GM19324 (cell line): ENCODE measurements at regions not wholly inside any gene's neighbourhood (a gene's known extent, or its start where the extent isn't known, plus 50 kb on each side); places are given as distances from the start of the nearest gene placed in this dataset.

Experiments used
- ATAC-seq: cut with Tn5 transposase; IDR thresholded peaks from one replicate; pipeline ENCODE4 v1.9.1; 2021; ENCODE audit warnings: mild to moderate bottlenecking, moderate library complexity; ENCODE audit not compliant: unreplicated experiment, low FRiP score

GRCh38 chr10:4512671-4513240 is 313.3 kb upstream of the AKR1E2 start:
- ATAC-seq: no peak

- no peak for ATAC-seq
Measured at GRCh38 chr10:4512196-4512595, 313.8 kb upstream of the AKR1E2 start.

DNA sequence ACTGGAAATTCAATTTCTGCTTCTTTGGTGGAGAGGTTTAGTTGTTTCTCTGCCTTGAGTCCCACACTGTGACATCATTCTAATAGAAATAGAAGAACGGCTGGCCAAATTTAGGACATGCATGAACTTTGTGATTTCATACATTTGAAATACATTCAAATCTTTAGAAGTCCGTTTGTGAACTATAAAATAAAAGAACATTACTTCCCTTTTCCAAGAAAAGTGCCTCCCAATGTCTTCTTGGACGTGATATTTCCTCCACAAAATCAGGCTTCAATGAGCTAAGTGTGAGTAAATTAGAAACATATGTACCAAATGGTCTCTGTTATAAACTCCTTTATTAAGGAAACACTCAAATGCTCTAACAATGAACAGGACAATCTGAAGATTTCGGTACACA is 314.5 kb upstream of the AKR1E2 start:
- no peak for ATAC-seq

DNA sequence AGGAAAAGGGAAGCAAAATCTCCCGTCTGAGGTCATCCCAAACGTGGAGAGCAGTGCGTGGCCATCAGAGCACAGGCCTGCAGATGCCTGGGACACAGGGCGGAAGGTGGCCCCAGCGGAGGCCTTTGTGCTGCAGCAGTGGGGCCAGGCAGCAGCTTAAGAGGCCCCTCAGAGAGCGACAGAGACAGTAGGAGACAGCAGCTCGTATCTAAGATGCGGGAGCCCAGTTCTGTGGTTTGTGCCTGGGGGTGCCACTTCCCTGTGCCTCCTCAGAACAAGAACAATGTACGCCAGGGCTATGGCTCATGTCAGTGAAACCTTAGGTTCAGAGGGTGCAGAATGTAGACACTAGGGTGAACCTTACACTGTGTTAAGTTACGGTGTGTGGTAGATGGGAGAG is 316.6 kb upstream of the AKR1E2 start:
- ATAC-seq: no peak

- ATAC-seq: no peak
Measured at GRCh38 chr10:4506095-4506494, 319.9 kb upstream of the AKR1E2 start.

DNA sequence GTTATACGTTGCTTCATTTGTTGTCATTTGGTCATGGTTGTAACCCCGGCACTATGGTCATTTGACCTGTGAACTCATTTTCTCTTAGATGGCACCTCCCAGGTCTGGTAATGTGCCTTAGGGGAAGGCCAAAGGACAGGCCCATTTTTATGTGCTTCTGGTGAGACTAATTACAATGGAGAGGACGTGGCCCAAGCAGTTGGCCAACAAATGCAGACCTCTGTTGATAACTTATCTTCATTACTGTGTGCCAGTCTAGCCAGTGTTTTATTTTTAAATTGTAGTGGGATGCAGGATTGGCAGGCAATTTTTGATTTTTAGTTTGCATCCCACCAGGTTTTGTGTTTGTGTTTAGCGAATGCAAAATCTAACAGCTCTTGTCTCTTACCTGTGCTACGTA is 321.5 kb upstream of the AKR1E2 start:
- ATAC-seq: no peak

- ATAC-seq: no peak
Measured at GRCh38 chr10:4503076-4503475, 322.9 kb upstream of the AKR1E2 start.

DNA sequence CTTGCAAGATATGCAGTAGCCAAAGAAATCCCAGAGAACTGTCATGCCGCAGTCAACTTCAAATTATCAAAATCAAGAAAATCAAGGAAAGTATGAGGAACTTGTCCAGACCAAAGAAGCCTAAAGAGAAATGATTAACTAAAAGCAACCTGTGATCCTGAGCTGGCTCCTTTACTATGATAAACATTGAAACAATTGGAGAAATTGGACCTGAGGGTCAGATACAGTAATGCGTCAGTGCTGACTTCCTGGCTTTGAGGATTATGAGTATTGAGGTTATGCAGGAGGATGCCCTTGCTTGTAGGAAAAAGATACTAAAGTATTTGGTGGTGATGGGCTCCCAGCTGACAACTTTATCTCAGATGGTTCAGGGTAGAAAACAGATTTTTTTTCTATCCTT is 324.7 kb upstream of the AKR1E2 start:
- ATAC-seq: no peak

DNA sequence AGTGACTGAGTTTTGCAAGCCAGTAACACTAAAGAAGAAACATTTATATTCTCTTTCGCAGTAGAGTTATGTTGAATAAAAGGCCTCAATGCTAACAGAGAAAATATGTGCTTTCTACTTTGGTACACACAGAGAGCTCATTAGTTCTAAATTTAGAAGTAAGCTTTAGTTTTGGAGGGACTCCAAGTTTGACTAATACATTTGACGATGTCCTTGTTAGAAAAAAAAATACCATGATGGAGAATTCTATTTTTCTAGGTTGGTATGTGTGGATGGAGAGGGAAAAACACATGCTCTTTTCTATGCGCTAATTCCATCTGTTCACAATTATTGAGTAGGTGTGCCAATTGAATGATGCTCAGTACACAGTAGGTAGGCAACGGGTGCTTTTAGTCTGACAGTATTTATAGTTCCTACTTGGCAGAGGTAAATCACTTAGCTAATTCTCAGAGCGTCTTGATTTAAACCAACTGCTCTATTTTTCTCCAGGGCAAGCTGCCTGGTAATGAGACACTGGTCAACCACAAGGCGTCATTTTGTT is 327.2 kb upstream of the AKR1E2 start:
- no peak for ATAC-seq

DNA sequence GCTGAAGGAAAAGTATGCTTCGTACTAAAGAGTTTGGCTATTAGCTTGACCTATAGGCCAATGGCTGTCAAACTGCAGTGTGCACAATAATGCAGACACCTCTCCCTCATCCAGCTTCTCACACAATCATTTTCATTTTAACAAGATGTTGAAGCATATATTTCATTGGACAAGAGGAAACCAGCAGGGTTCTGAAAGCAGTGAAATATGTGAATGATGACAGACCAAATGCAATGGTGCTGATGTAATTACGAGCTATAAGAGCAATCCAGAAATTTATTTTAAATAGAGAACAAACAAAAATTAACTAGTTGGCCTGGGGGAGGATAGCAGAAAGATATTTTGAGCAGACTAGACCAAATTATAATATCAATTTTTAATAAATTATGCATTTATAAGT is 331.5 kb upstream of the AKR1E2 start:
- ATAC-seq: no peak

DNA sequence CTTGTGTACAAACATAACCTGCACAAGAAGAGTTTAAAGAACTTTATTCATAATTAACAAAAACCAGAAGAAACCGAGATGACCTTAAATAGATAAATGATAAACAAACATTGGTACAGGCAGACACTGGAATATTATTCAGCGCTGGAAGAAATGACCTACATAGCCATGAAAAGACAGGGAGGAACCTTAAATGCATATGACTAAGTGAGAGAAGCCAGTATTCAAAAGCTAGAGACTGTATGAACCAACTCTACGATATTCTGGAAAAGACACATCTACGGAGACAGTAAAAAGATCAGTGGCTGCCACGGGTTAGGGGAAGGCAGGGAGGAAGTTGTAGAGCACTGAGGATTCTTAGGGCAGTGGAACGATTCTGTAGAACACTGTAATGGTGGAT is 333.8 kb upstream of the AKR1E2 start:
- ATAC-seq: no peak

- no peak for ATAC-seq
Measured at GRCh38 chr10:4488904-4489303, 337.1 kb upstream of the AKR1E2 start.

GRCh38 chr10:4485636-4486035 is 340.4 kb upstream of the AKR1E2 start:
- no peak for ATAC-seq

GRCh38 chr10:4483811-4484210 is 342.2 kb upstream of the AKR1E2 start:
- no peak for ATAC-seq

GRCh38 chr10:4482659-4483058 is 343.3 kb upstream of the AKR1E2 start:
- ATAC-seq: no peak

DNA sequence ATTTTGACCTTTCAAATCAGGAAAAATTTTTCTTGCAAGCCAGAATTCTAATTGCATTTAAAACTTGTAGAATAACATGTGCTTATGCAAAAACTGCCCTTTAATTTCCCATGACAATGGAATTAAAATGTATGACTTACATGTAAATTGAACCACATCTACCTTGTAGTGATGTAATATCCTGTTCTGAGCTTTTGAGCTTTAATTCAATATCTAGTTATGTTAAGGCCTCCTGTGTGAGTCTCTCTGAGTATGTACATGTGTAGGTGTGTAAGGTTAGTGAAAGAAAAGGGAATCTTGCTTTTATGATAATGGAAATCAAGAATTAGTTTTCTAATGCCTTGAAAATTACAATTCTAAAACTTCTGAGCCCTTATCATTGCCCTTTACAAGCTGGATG is 344.8 kb upstream of the AKR1E2 start:
- no peak for ATAC-seq

- no peak for ATAC-seq
Measured at GRCh38 chr10:4479342-4479741, 346.7 kb upstream of the AKR1E2 start.

DNA sequence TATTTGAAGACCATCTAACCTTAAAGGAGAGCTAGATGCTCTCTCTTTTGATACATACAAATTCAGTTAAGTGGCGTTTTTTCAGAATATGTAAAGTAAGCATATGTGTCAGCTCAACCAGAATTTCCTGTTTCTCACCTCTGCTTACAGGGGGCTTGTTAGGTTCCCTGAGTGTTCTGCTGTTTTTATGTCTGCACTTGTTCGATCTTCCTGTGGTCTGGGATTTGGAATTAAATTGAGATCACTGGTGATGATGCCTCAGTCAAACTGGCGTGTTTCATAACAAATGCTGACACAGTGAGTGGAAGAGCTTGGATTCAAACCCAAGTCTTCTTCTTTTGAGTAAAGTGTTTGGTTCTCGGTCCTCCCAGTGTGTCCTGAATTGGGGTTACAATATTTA is 348.3 kb upstream of the AKR1E2 start:
- ATAC-seq: no peak

DNA sequence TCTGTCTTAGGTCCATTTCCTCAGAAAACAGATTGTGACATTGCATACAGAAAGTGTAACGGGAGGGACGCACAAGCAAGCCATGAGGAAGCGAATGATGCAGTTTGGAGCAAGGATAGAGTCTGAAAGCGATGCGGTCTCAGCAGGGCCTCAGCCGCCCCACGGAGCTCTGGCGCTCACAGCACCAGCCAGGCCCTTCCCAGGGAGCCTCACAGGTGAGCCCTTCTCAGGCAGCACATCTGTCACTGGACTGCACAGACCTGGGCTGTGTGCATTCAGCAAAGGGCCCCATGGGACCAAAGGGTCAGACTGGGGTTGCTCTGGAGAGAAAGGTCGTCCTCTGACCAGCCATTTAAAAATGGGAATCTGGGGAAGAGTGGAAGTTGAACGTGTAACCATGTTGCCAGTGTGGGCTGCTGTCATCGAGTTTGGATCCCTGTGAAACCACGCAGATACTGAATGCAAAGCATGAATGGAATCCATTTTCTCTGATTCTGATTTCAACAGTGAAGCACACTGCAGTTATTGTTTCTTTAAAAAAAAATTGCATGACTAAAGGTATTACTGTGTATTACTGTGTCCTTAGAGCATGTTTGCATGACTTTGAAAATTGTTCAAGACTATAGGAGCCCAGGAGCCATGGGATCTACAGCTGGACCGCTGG is 350.0 kb upstream of the AKR1E2 start:
- no peak for ATAC-seq

DNA sequence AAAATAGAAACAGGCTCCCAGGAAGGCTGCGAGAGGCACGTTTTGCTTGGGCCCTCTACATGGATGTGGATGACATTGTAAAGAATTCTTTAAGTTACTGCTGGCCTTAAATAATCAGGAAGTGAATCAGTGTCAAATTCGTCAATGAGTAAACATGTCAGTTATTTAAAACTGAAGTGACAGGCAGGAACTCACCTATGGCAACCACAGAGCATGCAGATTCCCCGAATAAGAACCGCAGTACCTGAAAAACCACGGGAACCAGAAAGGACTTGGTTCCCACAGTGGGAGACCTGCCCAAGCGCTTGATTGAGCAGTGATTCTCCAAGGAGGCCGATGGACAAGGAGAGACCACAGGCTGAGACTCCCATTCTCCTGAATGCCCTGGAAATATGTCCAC is 351.2 kb upstream of the AKR1E2 start:
- ATAC-seq: no peak

DNA sequence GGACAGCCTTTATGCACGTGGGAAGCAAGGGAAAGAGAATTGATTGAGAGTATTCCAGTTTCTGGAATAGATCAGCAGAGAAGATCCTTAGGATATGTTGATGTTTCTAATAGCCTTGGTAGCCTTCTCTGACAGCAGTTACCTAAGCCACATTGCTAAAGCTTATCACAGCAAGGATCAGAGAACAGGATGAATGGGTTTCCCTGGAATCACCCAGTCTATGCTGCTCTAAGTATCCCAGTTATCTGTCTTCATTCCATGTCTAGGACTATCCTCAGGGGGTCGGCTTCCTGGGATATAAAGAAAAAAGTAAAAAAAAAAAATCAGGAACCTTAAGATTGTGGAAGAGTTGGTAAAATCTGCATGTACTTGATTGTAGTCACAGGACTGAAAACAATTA is 352.0 kb upstream of the AKR1E2 start:
- no peak for ATAC-seq

- ATAC-seq: no peak
Measured at GRCh38 chr10:4472190-4472904, 353.7 kb upstream of the AKR1E2 start.
